SH-SY5Y (cell line): ENCODE measurements at regions not wholly inside any gene's neighbourhood (a gene's known extent, or its start where the extent isn't known, plus 50 kb on each side); places are given as distances from the start of the nearest gene placed in this dataset.

Experiments
- GATA2 ChIP-seq: IDR thresholded peaks from 2 replicates; pipeline ENCODE4 v1.6.1; 2011; ENCODE audit warnings: mild to moderate bottlenecking, low read depth, low read length
- GATA3 ChIP-seq: IDR thresholded peaks from 2 replicates; pipeline ENCODE4 v1.6.1; 2011; ENCODE audit warnings: low read depth, mild to moderate bottlenecking, low read length, moderate library complexity

DNA sequence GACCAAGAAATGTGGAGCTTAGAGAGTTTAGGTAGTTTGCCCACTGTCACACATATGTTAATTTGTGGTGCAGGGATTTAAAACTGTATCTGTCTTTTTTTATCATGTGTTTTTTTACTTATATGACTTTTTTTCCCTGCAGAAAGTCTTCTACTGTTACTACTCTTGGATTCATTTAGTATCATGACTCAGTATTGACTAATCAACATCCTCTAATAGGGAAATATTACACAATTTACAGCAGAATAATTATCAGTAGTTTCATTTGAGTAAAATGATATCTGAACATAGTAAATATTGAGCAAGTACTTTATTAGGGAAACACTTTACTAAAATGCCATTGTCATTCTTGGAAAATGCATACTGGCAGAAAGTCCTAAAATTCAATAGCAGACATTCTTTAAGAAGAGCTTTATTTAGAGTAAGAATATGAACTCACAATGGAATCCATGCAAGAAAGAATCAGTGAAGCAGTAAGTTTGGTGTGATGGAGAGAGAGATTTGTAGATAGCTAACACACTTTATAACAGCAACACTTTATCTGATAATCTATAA, 425.9 kb upstream of the SLC8A1 start:
- TF ChIP-seq GATA2 = no peak
- TF ChIP-seq GATA3 = no peak
